ENCODE measurements at regions not wholly inside any gene's neighbourhood (a gene's known extent, or its start where the extent isn't known, plus 50 kb on each side); places are given as distances from the start of the nearest gene placed in this dataset.

DNA sequence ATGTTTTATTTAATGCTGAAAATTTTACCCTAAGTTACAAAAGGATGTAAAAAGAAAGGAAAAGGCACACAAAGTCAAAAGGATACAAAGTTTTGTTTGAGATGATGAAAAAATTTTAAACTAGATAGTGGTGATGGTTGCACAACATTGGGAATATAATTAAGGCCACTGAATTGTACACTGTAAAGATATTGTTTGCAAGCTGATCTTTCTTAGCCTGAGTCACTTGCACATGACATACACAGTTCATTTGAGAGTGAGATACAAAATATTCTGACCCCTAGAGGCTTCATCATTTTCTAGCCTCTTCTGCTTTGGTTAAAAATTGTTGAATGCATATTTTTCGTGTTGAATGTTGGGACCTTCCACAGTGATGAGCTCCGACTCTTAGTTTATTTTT, 462.6 kb downstream of the HDGFL1 start:
- TF ChIP-seq CTCF (IDR thresholded peaks at IDR 0.05) = no peak
- no peak for TF ChIP-seq POLR2A (IDR thresholded peaks at IDR 0.05)
